Sciatic nerve (tissue), 2 donors: ENCODE measurements at regions not wholly inside any gene's neighbourhood (a gene's known extent, or its start where the extent isn't known, plus 50 kb on each side); places are given as distances from the start of the nearest gene placed in this dataset.

Source experiments
- ATAC-seq: fragments of 200-7000 bp; cut with Tn5 transposase; one replicate; pipeline ENCODE4 v1.9.1; 2020; ENCODE audit warnings: mild to moderate bottlenecking, moderate library complexity
- DNase-seq: peaks from one replicate; pipeline ENCODE4 v3.0.0-alpha.2; 2020; ENCODE audit warnings: low spot score
- intact Hi-C: fragments of 100-400 bp; cut with DNase I; formaldehyde crosslinking; loops from one replicate; pipeline ENCODE4 v1.14.2; 2022
- donor health status: DM: no; HTN: no; CAD: no.
- donor health status: DM: no; HTN: no; CAD: no.

DNA sequence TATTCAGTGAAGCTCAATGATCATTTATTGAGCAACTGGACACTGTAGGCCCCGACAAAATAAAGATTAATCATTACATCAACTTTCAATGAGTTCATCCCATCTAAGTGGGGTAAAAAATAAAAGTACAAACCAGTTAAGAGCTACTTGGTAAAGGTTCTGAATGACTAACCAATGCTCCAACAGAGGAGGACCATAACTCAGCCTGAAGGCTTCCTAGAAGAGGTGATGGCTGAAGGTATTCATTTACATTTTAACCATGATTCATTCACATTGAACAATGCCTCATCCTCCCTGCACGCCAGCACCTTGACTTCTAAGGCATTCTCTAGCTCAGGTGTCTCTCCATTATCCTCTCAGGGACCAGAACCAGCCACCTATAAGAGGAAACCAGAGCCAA, 201.4 kb downstream of the ZNF462 start:
- no peak for ATAC-seq
- no peak for DNase-seq
- intact Hi-C loops = no loop called here

DNA sequence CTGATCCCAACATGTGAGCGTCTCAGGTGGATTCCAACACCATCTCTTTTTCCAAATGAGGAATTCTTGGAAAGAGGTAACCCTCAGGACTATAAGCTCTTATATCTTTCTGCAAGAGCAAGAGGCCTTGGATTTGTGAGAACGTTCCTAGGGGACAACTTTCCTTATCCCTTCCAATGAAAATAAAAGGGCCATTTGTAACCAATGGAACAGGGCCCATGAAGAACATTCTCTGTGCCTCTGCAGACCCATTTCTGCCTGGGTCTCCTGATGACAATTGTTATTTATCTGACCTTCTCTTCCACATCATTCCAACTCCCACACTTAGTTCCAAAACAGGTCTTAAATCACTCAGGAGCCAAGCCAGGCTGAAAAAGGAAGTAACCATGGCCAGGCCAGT, 202.6 kb downstream of the ZNF462 start:
- ATAC-seq (peak; percentile 66), DNase-seq (no peak)
- intact Hi-C loops = no loop called here

DNA sequence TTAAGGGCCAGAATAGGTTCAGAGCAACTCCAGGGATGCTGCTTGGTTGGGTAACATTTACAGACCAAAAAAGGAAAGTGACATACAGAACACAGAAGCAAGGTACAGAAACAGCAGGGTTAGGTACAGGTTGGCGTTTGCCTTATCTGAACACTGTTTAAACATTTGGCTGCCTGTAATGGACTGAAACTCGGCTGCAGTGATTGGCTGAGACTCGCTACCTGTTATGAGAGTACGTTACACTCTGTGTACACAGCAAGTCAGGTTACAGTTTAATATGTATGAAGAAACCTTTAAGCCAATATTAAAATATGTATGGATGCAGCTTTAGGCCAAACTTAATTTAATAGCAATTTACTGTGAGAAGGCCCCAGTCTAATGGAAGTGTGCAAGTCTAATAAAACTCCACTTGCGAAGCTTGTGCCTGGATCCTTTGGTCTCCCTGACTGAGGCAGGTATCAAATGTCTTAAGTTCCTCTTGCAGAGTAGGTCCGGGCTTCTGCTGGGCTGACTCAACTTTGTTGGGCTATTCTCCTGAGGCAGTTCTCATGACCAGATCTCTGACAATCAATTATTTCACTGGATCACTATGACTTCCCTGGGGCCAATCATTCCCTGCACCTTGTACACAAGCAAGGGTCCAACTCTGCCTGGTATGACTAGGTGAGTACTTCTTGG, 204.9 kb downstream of the ZNF462 start:
- ATAC-seq (no peak), DNase-seq (no peak)
- intact Hi-C loops = no loop called here

DNA sequence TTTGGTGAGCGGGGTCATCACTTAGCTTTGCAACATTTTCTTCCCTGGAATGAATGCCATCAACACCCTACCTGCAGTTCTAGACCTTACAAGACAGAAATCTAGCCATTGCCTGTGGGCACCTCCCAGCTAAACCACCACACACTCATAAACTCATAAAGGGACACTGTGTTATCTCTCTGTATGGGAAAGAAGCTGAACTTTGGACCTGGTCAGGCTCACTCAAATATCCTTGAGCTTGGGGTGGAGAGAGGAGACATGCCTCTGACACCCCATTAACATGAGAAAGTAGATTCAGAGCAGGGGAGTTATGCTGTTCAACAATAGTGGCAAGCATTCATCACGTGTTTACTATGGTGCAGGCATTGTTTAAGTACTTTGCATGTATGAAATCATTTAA, 205.6 kb downstream of the ZNF462 start:
- no peak for ATAC-seq
- DNase-seq = no peak
- intact Hi-C loops = no loop called here

GRCh38 chr9:107070586-107070985, 207.6 kb downstream of the ZNF462 start:
- DNase-seq = no peak
- intact Hi-C loops = no loop called here
- ATAC-seq = no peak

DNA sequence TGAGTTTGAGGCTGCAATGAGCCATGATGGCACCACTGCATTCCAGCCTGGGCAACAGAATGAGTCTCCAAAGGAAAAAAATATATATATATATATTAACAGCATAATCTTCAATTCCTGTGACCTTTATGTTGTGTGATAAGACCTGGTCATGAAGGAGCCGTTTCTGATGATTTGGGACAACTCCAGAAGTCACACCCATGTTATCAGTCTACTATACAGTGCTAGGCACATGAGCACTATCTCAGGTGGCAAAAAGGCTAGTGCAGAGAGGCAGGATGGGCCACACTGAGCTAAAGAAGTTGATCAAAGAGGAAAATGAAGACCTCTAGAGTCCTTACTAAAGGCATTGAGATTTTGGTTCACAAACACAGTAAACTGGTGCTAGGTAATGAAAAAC, 205.0 kb upstream of the RAD23B start:
- DNase-seq (no peak), ATAC-seq (no peak)
- intact Hi-C loops = no loop called here

GRCh38 chr9:107079589-107079988, 203.5 kb upstream of the RAD23B start:
- ATAC-seq (no peak), DNase-seq (no peak)
- intact Hi-C loops = no loop called here

- DNase-seq = no peak
- no peak for ATAC-seq
- intact Hi-C loops = no loop called here
Measured at GRCh38 chr9:107080130-107080529, 202.9 kb upstream of the RAD23B start.

DNA sequence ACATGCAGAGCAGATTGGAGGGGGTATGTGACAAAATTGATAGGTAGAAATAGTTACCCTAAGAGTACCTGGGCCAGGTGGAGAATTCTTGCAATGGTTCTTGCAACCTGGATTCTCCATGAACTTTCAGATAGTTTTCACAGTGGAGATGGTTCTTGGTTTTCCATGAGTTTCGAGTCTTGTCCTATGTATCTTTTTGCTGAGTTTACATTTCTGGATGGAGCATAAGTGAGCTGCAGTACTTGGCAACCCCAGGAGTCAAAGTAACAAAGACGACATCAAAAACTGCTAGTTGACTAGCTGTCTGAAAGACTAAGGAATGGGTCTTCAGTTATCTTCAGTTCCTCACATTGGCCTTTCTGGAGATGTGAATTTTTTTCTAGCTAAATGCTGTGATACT, 196.6 kb upstream of the RAD23B start:
- no peak for ATAC-seq
- no peak for DNase-seq
- intact Hi-C loops = no loop called here

DNA sequence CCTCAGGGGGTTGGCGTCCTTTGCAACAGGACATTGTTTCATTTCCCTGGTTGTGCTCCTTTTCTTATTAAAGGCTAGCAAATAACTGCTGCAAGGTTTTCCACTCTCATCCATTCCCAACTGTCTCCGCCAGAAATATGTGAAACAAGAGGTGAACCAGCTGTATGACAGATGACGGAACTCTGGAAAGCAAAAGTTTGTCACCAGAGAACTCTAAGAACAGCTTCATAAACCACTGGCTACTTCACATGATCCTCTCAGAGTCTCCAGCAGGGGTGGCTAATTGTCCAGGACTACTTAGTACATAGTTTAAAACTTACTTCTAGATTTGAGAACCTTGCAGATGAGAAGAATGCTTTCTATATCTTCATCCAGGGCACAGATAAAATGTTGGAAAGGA, 195.9 kb upstream of the RAD23B start:
- no peak for ATAC-seq
- intact Hi-C loops = no loop called here
- no peak for DNase-seq

DNA sequence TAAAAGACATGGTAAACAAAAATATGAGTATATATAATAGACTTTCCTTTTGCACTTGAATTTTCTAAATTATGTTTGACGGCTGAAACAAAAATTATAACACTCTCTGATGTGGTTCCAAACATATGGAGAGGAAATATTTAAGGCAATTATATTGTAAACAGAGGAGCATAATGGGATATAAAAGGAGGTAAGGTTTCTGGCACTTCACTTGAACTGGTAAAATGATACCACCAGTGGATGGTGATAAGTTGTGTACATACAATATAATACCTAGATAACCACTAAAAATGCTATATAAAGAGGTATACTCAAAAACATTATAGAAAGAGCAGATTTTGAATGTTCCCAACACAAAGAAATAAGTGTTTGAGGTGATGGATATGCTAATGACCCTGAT, 192.9 kb upstream of the RAD23B start:
- intact Hi-C loops = no loop called here
- no peak for ATAC-seq
- no peak for DNase-seq

DNA sequence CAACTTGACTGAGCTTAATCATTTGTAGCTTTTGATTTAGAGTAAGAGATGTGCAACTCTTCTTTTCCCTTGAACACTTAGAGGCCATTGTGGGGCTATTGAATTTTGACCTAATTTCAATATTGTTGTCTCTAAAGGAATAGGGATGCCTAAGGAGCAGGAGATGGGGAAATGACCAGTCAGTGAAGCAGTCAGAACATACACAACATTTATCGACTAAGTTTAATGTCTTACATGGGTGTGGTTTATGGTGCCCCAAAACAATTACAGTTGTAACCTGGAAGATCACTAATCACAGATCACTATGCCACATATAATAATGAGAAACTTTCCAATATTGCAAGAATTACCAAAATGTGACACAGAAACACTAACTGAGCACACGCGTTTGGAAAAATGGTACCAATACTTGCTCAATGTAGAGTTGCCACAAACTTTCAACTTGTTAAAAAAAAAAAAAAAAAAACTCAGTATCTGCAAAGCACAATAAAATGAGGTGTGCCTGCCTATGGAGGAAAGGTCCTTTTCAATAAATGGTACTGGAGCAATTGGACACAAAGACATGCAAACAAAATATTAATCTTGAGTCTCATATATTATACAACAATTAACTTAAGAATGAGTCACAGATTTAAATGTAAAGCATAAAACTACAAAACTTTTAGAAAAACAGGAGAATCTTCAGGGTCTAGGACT, 189.6 kb upstream of the RAD23B start:
- ATAC-seq (no peak), DNase-seq (no peak)
- intact Hi-C loops = no loop called here

DNA sequence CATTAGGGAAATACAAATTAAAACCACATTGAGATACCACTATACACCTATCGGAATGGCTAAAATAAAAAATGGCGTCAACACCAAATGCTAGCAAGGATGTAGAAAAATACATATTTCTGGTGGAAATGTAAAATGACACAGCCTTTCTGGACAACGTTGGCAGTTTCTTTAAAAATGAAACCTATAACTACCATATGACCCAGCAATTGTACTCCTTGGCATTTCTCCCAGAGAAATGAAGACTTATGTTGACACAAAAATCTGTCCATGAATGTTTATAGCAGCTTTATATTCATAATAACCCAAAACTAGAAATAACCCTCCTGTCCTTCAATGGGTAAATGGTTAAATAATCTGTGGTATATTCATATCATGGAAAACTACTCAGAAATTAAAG, 188.7 kb upstream of the RAD23B start:
- DNase-seq (no peak), ATAC-seq (no peak)
- intact Hi-C loops = no loop called here

- DNase-seq (no peak), ATAC-seq (no peak)
- intact Hi-C loops = no loop called here
Measured at GRCh38 chr9:107100591-107100990, 182.5 kb upstream of the RAD23B start.

DNA sequence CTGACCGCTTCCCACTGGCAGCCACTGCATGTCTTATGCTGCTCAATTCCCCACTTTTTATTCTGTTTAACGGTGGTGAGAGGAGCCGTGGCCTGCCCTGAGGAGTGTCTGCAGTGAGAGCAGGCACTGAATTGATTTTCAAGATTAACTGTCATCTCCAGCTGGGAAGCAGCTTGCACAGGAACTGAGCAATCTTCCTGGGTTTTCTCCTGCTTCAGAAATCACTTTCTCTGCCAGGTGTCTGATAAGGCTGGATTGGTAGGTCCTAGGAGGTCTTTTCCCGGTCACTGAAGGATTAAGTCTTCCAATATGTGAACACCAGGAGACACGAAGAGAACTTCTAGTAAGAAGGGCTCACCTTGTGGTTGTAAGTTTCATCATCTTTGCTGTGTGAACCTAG, 181.1 kb upstream of the RAD23B start:
- no peak for DNase-seq
- intact Hi-C loops = no loop called here

DNA sequence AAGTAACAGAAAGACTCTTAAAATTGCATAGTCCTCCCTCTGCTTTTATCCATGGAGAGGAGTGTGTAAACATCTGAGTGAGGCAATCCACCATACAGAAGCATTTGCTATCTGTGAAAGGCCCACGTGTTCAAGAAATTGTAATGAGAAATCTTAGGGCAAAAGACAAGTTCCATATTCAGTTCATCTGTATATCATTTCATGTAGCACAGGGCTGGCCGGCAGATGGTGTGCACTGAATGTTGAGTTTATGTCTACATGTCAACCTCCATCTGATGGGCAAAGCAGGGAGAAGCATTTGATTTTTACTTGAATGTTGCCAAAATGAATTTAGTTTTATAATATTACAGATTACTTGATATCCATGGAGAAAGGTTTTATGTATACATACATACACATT, 179.5 kb upstream of the RAD23B start:
- DNase-seq = no peak
- intact Hi-C loops = no loop called here
- ATAC-seq = no peak

More for the DNA sequence above, 181.1 kb upstream of the RAD23B start:
- ATAC-seq = no peak

GRCh38 chr9:107105784-107106183, 177.3 kb upstream of the RAD23B start:
- no peak for ATAC-seq
- no peak for DNase-seq
- intact Hi-C loops = no loop called here

- intact Hi-C loops = no loop called here
- ATAC-seq (no peak), DNase-seq (no peak)
Measured at GRCh38 chr9:107106416-107106815, 176.7 kb upstream of the RAD23B start.

GRCh38 chr9:107108342-107109130, 174.5 kb upstream of the RAD23B start:
- no peak for ATAC-seq
- intact Hi-C loops = no loop called here
- DNase-seq = no peak

GRCh38 chr9:107109324-107109723, 173.8 kb upstream of the RAD23B start:
- intact Hi-C loops = no loop called here
- DNase-seq (no peak), ATAC-seq (no peak)
